Keratinocyte (primary cell): ENCODE measurements at regions not wholly inside any gene's neighbourhood (a gene's known extent, or its start where the extent isn't known, plus 50 kb on each side); places are given as distances from the start of the nearest gene placed in this dataset.

Experiments used
- EZH2 ChIP-seq: IDR thresholded peaks from one replicate; pipeline ENCODE4 v1.6.1; 2012; ENCODE audit warnings: inconsistent platforms, mild to moderate bottlenecking, low read length, moderate library complexity
- TF ChIP-seq, protein P1 (sequence below), 3 experiments: IDR thresholded peaks in 1 of 3; conservative IDR thresholded peaks in 1 of 3; optimal IDR thresholded peaks in 1 of 3; 2 replicates in 2 of 3; 3 replicates in 1 of 3; pipeline versions ENCODE3 to v1.5.1; 2011; ENCODE audit warnings: low read length in 3 of 3, mild to moderate bottlenecking in 3 of 3, moderate library complexity in 2 of 3, control low read depth in 1 of 3, inconsistent platforms in 1 of 3; ENCODE audit not compliant: insufficient read depth in 2 of 3; ENCODE audit errors: extremely low read depth in 1 of 3

DNA sequence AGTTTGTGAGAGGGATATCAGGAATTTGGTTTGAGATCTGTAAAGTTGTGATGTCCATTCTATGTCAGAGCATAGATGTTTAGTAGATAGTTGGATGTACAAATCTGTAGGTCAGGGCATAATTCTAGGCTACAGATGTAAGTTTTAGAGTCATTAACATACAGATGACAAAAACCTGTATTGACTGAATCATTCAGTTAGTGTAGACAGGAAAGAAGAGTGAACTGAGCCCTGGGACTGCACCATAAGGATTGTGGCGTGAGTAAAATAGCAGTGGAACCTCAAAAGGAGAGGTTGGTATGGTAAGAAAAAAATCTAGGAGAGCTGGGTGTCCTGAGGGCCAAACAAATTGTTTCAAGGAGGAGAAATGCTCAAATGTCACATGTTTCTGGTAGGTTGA is 73.1 kb upstream of the RPRM start:
- TF ChIP-seq, protein P1, sequence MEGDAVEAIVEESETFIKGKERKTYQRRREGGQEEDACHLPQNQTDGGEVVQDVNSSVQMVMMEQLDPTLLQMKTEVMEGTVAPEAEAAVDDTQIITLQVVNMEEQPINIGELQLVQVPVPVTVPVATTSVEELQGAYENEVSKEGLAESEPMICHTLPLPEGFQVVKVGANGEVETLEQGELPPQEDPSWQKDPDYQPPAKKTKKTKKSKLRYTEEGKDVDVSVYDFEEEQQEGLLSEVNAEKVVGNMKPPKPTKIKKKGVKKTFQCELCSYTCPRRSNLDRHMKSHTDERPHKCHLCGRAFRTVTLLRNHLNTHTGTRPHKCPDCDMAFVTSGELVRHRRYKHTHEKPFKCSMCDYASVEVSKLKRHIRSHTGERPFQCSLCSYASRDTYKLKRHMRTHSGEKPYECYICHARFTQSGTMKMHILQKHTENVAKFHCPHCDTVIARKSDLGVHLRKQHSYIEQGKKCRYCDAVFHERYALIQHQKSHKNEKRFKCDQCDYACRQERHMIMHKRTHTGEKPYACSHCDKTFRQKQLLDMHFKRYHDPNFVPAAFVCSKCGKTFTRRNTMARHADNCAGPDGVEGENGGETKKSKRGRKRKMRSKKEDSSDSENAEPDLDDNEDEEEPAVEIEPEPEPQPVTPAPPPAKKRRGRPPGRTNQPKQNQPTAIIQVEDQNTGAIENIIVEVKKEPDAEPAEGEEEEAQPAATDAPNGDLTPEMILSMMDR (optimal IDR thresholded peaks at IDR 0.05 in 1 of 3, IDR thresholded peaks at IDR 0.05 in 1 of 3, conservative IDR thresholded peaks at IDR 0.05 in 1 of 3; ENCODE audit: extremely low read depth in 1 of 3, insufficient read depth in 2 of 3, low read length in 3 of 3) = no peak
- no peak for TF ChIP-seq EZH2
